Right renal pelvis (tissue), 4 donors: ENCODE measurements at regions not wholly inside any gene's neighbourhood (a gene's known extent, or its start where the extent isn't known, plus 50 kb on each side); places are given as distances from the start of the nearest gene placed in this dataset.
"Not testable (repeated sequence)": the region's sequence is repeated elsewhere in the genome, so short reads cannot be mapped to it uniquely, and the experiment has no call there.

ENCODE experiments used
- DNase-seq, 4 donors: peaks; one replicate each; pipeline ENCODE4 v3.0.0-alpha.2; 2013; ENCODE audit warnings: low read depth in 4 of 4, low spot score in 3 of 4, missing footprints in 1 of 4

- no peak for DNase-seq
Observed at GRCh38 chr2:39570614-39571013, 95.1 kb upstream of the TMEM178A start.

- no peak for DNase-seq
Observed at GRCh38 chr2:39571111-39571731, 94.5 kb upstream of the TMEM178A start.

- DNase-seq: no peak
Observed at GRCh38 chr2:39573276-39573675, 92.4 kb upstream of the TMEM178A start.

GRCh38 chr2:39581866-39582265 is 83.9 kb upstream of the TMEM178A start:
- DNase-seq: no peak

GRCh38 chr2:39583213-39583612 is 82.5 kb upstream of the TMEM178A start:
- no peak for DNase-seq

- DNase-seq: no peak
Observed at GRCh38 chr2:39583781-39584180, 81.9 kb upstream of the TMEM178A start.

GRCh38 chr2:39584283-39584965 is 81.3 kb upstream of the TMEM178A start:
- DNase-seq: no peak

GRCh38 chr2:39585531-39585930 is 80.2 kb upstream of the TMEM178A start:
- not testable (repeated sequence) for DNase-seq

GRCh38 chr2:39587168-39587567 is 78.5 kb upstream of the TMEM178A start:
- DNase-seq: no peak

- DNase-seq: no peak
Observed at GRCh38 chr2:39587641-39588040, 78.1 kb upstream of the TMEM178A start.

- DNase-seq: peak in 3 of 4 donors; percentile 45 to 54 (median 46)
Observed at GRCh38 chr2:39593439-39594393, 72.0 kb upstream of the TMEM178A start.

GRCh38 chr2:39595116-39595515 is 70.6 kb upstream of the TMEM178A start:
- no peak for DNase-seq

GRCh38 chr2:39597314-39597713 is 68.4 kb upstream of the TMEM178A start:
- no peak for DNase-seq

- DNase-seq: no peak
Observed at GRCh38 chr2:39602616-39603015, 63.1 kb upstream of the TMEM178A start.

GRCh38 chr2:39603436-39603835 is 62.3 kb upstream of the TMEM178A start:
- no peak for DNase-seq

GRCh38 chr2:39604866-39605265 is 60.9 kb upstream of the TMEM178A start:
- DNase-seq: no peak

- DNase-seq: no peak
Observed at GRCh38 chr2:39606585-39606984, 59.1 kb upstream of the TMEM178A start.

- no peak for DNase-seq
Observed at GRCh38 chr2:39607538-39608262, 58.0 kb upstream of the TMEM178A start.

GRCh38 chr2:39608263-39608575 is 57.5 kb upstream of the TMEM178A start:
- no peak for DNase-seq

- DNase-seq: no peak
Observed at GRCh38 chr2:39608686-39609441, 56.9 kb upstream of the TMEM178A start.
